ENCODE measurements at regions not wholly inside any gene's neighbourhood (a gene's known extent, or its start where the extent isn't known, plus 50 kb on each side); places are given as distances from the start of the nearest gene placed in this dataset.

DNA sequence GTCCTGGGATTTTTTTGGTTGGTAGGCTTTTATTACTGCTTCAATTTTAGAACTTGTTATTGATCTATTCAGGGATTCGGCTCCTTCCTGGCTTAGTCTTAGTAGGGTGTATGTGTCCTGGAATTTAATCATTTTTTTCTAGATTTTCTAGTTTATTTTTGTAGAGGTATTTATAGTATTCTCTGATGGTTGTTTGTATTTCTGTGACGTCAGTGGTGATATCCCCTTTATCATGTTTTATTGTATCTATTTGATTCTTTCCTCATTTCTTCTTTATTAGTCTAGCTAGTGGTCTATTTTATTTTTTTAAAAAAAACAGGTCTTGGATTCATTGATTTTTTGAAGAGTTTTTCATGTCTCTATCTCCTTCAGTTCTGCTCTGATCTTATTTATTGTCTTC lies 193.3 kb upstream of the MAP2 start:
- no peak for TF ChIP-seq MAX (IDR thresholded peaks at IDR 0.05)
- TF ChIP-seq, protein P1, sequence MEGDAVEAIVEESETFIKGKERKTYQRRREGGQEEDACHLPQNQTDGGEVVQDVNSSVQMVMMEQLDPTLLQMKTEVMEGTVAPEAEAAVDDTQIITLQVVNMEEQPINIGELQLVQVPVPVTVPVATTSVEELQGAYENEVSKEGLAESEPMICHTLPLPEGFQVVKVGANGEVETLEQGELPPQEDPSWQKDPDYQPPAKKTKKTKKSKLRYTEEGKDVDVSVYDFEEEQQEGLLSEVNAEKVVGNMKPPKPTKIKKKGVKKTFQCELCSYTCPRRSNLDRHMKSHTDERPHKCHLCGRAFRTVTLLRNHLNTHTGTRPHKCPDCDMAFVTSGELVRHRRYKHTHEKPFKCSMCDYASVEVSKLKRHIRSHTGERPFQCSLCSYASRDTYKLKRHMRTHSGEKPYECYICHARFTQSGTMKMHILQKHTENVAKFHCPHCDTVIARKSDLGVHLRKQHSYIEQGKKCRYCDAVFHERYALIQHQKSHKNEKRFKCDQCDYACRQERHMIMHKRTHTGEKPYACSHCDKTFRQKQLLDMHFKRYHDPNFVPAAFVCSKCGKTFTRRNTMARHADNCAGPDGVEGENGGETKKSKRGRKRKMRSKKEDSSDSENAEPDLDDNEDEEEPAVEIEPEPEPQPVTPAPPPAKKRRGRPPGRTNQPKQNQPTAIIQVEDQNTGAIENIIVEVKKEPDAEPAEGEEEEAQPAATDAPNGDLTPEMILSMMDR (IDR thresholded peaks at IDR 0.05; ENCODE audit: control extremely low read depth in 1 of 3, insufficient read depth in 1 of 3, low read depth in 1 of 3, low read length in 3 of 3): no peak
- no peak for TF ChIP-seq TBP (IDR thresholded peaks at IDR 0.05; ENCODE audit: low read depth, low read length)
- TF ChIP-seq RNF2 (IDR thresholded peaks at IDR 0.05; ENCODE audit: borderline replicate concordance, low read depth, low read length, missing control alignments, poor library complexity, severe bottlenecking): no peak
- TF ChIP-seq POLR2A (IDR thresholded peaks at IDR 0.05; ENCODE audit: control extremely low read depth in 1 of 2, low read depth in 2 of 2, low read length in 2 of 2): no peak
- TF ChIP-seq, protein P2, sequence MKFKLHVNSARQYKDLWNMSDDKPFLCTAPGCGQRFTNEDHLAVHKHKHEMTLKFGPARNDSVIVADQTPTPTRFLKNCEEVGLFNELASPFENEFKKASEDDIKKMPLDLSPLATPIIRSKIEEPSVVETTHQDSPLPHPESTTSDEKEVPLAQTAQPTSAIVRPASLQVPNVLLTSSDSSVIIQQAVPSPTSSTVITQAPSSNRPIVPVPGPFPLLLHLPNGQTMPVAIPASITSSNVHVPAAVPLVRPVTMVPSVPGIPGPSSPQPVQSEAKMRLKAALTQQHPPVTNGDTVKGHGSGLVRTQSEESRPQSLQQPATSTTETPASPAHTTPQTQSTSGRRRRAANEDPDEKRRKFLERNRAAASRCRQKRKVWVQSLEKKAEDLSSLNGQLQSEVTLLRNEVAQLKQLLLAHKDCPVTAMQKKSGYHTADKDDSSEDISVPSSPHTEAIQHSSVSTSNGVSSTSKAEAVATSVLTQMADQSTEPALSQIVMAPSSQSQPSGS (IDR thresholded peaks at IDR 0.05; ENCODE audit: low read length): no peak
- TF ChIP-seq POLR2AphosphoS5 (IDR thresholded peaks at IDR 0.05; ENCODE audit: low read depth, low read length): no peak
- no peak for TF ChIP-seq GABPA (IDR thresholded peaks at IDR 0.05; ENCODE audit: borderline replicate concordance, insufficient read depth, low read length)
